IMR-90 (cell line): ENCODE measurements at regions not wholly inside any gene's neighbourhood (a gene's known extent, or its start where the extent isn't known, plus 50 kb on each side); places are given as distances from the start of the nearest gene placed in this dataset.

Experiments
- ATAC-seq: fragments of 200-7000 bp; cut with Tn5 transposase; 2 replicates; pipeline ENCODE4 v1.9.1; 2020; ENCODE audit warnings: low read depth, mild to moderate bottlenecking, moderate library complexity
- BruUV-seq: library from RNA; stranded (reverse); fragments of 400-500 nt; replicated peaks from 2 replicates; lab custom pipeline; 2021; lab: Mats Ljungman, UMichigan
- CTCF ChIA-PET: fragments of 300-600 bp; formaldehyde crosslinking; extraction: SDS; loops from one replicate; lab custom pipeline; 2021; ENCODE audit warnings: antibody characterized with exemption; lab: Yijun Ruan, JAX
- POLR2A ChIA-PET: fragments of 300-600 bp; sonication (Branson Sonifier 250); formaldehyde crosslinking; loops from one replicate; lab custom pipeline; 2022; ENCODE audit warnings: antibody characterized with exemption; ENCODE audit not compliant: unreplicated experiment; lab: Charles Lee
- DNase-seq: peaks from one replicate; pipeline ENCODE4 v3.0.0; 2013
- H2AFZ ChIP-seq: replicated peaks from 2 replicates; pipeline ENCODE3; 2013; ENCODE audit warnings: low read length, mild to moderate bottlenecking; ENCODE audit not compliant: poor library complexity
- H2AK5ac ChIP-seq: 2 replicates; pipeline ENCODE4 v1.6.1; 2013; ENCODE audit warnings: low read depth, low read length, inconsistent platforms
- H2AK9ac ChIP-seq: replicated peaks from 2 replicates; pipeline ENCODE3; 2013; ENCODE audit warnings: mild to moderate bottlenecking, low read depth, low read length, moderate library complexity; ENCODE audit not compliant: poor library complexity
- H2BK120ac ChIP-seq: 2 replicates; pipeline ENCODE4 v1.6.1; 2013; ENCODE audit warnings: low read depth, low read length, inconsistent platforms
- H2BK15ac ChIP-seq: 3 replicates; pipeline ENCODE4 v1.6.1; 2013; ENCODE audit warnings: low read depth, low read length, inconsistent platforms
- H2BK20ac ChIP-seq: 2 replicates; pipeline ENCODE4 v1.6.1; 2013; ENCODE audit warnings: low read depth, mild to moderate bottlenecking, inconsistent platforms, low read length, moderate library complexity
- H2BK5ac ChIP-seq: 2 replicates; pipeline ENCODE4 v1.6.1; 2013; ENCODE audit warnings: mild to moderate bottlenecking, low read depth, low read length, inconsistent platforms; ENCODE audit not compliant: poor library complexity, severe bottlenecking
- H3K14ac ChIP-seq: replicated peaks from 2 replicates; pipeline ENCODE4 v1.6.1; 2013; ENCODE audit warnings: low read depth, low read length, inconsistent platforms
- H3K18ac ChIP-seq: 2 replicates; pipeline ENCODE4 v1.6.1; 2013; ENCODE audit warnings: low read depth, low read length, control low read depth
- H3K23ac ChIP-seq: 2 replicates; pipeline ENCODE4 v1.6.1; 2013; ENCODE audit warnings: low read depth, low read length, inconsistent platforms
- H3K27ac ChIP-seq: 2 replicates; pipeline ENCODE4 v1.5.1; 2013; ENCODE audit warnings: mild to moderate bottlenecking, control low read depth, low read length; ENCODE audit not compliant: insufficient read depth
- H3K27me3 ChIP-seq: 2 replicates; pipeline ENCODE4 v1.6.1; 2013; ENCODE audit warnings: low read length; ENCODE audit not compliant: control insufficient read depth, insufficient read depth
- H3K36me3 ChIP-seq: 2 replicates; pipeline ENCODE4 v1.6.1; 2013; ENCODE audit warnings: low read length, mixed read lengths; ENCODE audit not compliant: control insufficient read depth, insufficient read depth
- H3K4ac ChIP-seq: 2 replicates; pipeline ENCODE4 v1.6.1; 2013; ENCODE audit warnings: low read depth, low read length, inconsistent platforms
- H3K4me1 ChIP-seq: 2 replicates; pipeline ENCODE4 v1.6.1; 2013; ENCODE audit warnings: low read length, mixed read lengths; ENCODE audit not compliant: control insufficient read depth, insufficient read depth
- H3K4me2 ChIP-seq: 2 replicates; pipeline ENCODE4 v1.6.1; 2013; ENCODE audit warnings: low read depth, mild to moderate bottlenecking, control low read depth, low read length, moderate library complexity
- H3K4me3 ChIP-seq: 2 replicates; pipeline ENCODE4 v1.5.1; 2013; ENCODE audit warnings: low read depth, mild to moderate bottlenecking, control low read depth, low read length, moderate library complexity; ENCODE audit not compliant: insufficient read depth
- H3K56ac ChIP-seq: 2 replicates; pipeline ENCODE4 v1.6.1; 2013; ENCODE audit warnings: low read length, inconsistent platforms; ENCODE audit not compliant: insufficient read depth; ENCODE audit errors: extremely low read depth
- H3K79me1 ChIP-seq, 2 experiments: 2 replicates each; pipeline ENCODE4 v1.6.1; 2013; ENCODE audit warnings: low read length in 2 of 2, inconsistent platforms in 1 of 2, low read depth in 1 of 2
- H3K9ac ChIP-seq: 2 replicates; pipeline ENCODE4 v1.6.1; 2013; ENCODE audit warnings: low read depth, low read length, control low read depth
- H3K9me1 ChIP-seq: 2 replicates; pipeline ENCODE4 v1.6.1; 2013; ENCODE audit warnings: low read length, inconsistent platforms; ENCODE audit not compliant: insufficient read depth
- H3K9me3 ChIP-seq: 2 replicates; pipeline ENCODE4 v1.6.1; 2013; ENCODE audit warnings: low read length; ENCODE audit not compliant: control insufficient read depth, insufficient read depth
- H4K20me1 ChIP-seq: 2 replicates; pipeline ENCODE4 v1.6.1; 2013; ENCODE audit warnings: low read length, inconsistent platforms; ENCODE audit not compliant: insufficient read depth
- H4K5ac ChIP-seq: 2 replicates; pipeline ENCODE4 v1.6.1; 2013; ENCODE audit warnings: mild to moderate bottlenecking, low read depth, low read length, control low read depth
- H4K8ac ChIP-seq, 2 experiments: 2 replicates each; pipeline ENCODE4 v1.6.1; 2013; ENCODE audit warnings: low read depth in 2 of 2, low read length in 2 of 2, control low read depth in 1 of 2, inconsistent platforms in 1 of 2
- H4K91ac ChIP-seq: 2 replicates; pipeline ENCODE4 v1.6.1; 2013; ENCODE audit warnings: low read depth, low read length, inconsistent platforms; ENCODE audit not compliant: insufficient read depth
- BHLHE40 ChIP-seq: fragments of 150-350 bp; IDR thresholded peaks from 2 replicates; pipeline ENCODE4 v1.6.1; 2016; ENCODE audit warnings: mild to moderate bottlenecking, low read depth, low read length
- CEBPB ChIP-seq: IDR thresholded peaks from 2 replicates; pipeline ENCODE4 v1.6.1; 2012; ENCODE audit warnings: low read depth, low read length, improper control_type of control experiment
- CHD1 ChIP-seq: IDR thresholded peaks from 2 replicates; pipeline ENCODE4 v1.6.1; 2012; ENCODE audit warnings: low read depth, low read length, improper control_type of control experiment
- ELK1 ChIP-seq: fragments of 150-350 bp; IDR thresholded peaks from 2 replicates; pipeline ENCODE4 v1.6.1; 2016; ENCODE audit warnings: low read depth, mild to moderate bottlenecking, low read length, moderate library complexity, borderline replicate concordance
- FOS ChIP-seq: fragments of 150-350 bp; IDR thresholded peaks from 2 replicates; pipeline ENCODE4 v1.6.1; 2016; ENCODE audit warnings: low read depth, low read length
- MAFK ChIP-seq: IDR thresholded peaks from 2 replicates; pipeline ENCODE4 v1.6.1; 2012; ENCODE audit warnings: low read depth, low read length, improper control_type of control experiment
- MAZ ChIP-seq: IDR thresholded peaks from 2 replicates; pipeline ENCODE4 v1.6.1; 2012; ENCODE audit warnings: low read depth, mild to moderate bottlenecking, low read length, improper control_type of control experiment, moderate library complexity, borderline replicate concordance
- RAD21 ChIP-seq: IDR thresholded peaks from 2 replicates; pipeline ENCODE4 v1.6.1; 2012; ENCODE audit warnings: low read length, improper control_type of control experiment
- RCOR1 ChIP-seq: IDR thresholded peaks from 2 replicates; pipeline ENCODE4 v1.6.1; 2012; ENCODE audit warnings: mild to moderate bottlenecking, low read length, improper control_type of control experiment; ENCODE audit not compliant: insufficient replicate concordance
- RFX5 ChIP-seq: IDR thresholded peaks from 2 replicates; pipeline ENCODE4 v1.8.0; 2012; ENCODE audit warnings: low read depth, mild to moderate bottlenecking, low read length, moderate library complexity
- SMC3 ChIP-seq: fragments of 150-350 bp; IDR thresholded peaks from 2 replicates; pipeline ENCODE4 v1.6.1; 2016; ENCODE audit warnings: low read depth, mild to moderate bottlenecking, antibody characterized with exemption, low read length, moderate library complexity
- WGBS, 2 experiments: methylation state at CpG; one replicate each; pipeline versions ENCODE4 v1.1.5 to v1.1.7; 2013; ENCODE audit warnings: missing lambda C conversion rate in 2 of 2; ENCODE audit not compliant: insufficient read length in 1 of 2; ENCODE audit errors: extremely low coverage in 2 of 2; 5-methylcytosine and 5-hydroxymethylcytosine counted together
- dilution Hi-C: fragments of 300-500 bp; cut with HindIII; formaldehyde crosslinking; loops from one replicate; pipeline ENCODE4 v1.14.3; 2018; ENCODE audit warnings: low sequenced_read_pairs; ENCODE audit not compliant: unreplicated experiment
- in situ Hi-C: fragments of 300-500 bp; cut with MboI; formaldehyde crosslinking; loops from 3 replicates; pipeline ENCODE4 v1.14.3; 2019; ENCODE audit warnings: low sequenced_read_pairs, inconsistent platforms, mixed read lengths
- intact Hi-C: fragments of 100-400 bp; cut with micrococcal nuclease; formaldehyde crosslinking; loops from 2 replicates; pipeline ENCODE4 v1.10.0; 2022
- TF ChIP-seq, protein P1 (sequence below): fragments of 150-350 bp; IDR thresholded peaks from 2 replicates; pipeline ENCODE4 v1.6.1; 2017; ENCODE audit warnings: mild to moderate bottlenecking, antibody characterized with exemption, low read length, low read depth

GRCh38 chr13:40252676-40253075 lies 413.8 kb downstream of the FOXO1 start:
- in situ Hi-C loops: no loop called here
- no TSS peak for BruUV-seq
- POLR2A ChIA-PET: no interaction called here

More at GRCh38 chr13:40252676-40253075, 413.8 kb downstream of the FOXO1 start:
- H3K23ac ChIP-seq: no peak overlapping the region
- H4K20me1 ChIP-seq: no peaks in the 10 kb centered on the region
- no peak for DNase-seq
- H2BK120ac ChIP-seq: no peak overlapping the region
- H4K91ac ChIP-seq: no peak overlapping the region
- TF ChIP-seq FOS (no peak), RFX5 (no peak), CHD1 (no peak), BHLHE40 (no peak), CEBPB (no peak), ELK1 (no peak), MAFK (no peak), RCOR1 (no peak), SMC3 (no peak), RAD21 (no peak), MAZ (no peak)
- TF ChIP-seq, protein P1, sequence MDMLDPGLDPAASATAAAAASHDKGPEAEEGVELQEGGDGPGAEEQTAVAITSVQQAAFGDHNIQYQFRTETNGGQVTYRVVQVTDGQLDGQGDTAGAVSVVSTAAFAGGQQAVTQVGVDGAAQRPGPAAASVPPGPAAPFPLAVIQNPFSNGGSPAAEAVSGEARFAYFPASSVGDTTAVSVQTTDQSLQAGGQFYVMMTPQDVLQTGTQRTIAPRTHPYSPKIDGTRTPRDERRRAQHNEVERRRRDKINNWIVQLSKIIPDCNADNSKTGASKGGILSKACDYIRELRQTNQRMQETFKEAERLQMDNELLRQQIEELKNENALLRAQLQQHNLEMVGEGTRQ: no peak
- H2BK5ac ChIP-seq: no peak overlapping the region
- no peak overlapping the region for H4K5ac ChIP-seq
- H3K4me2 ChIP-seq: no peak overlapping the region
- H3K14ac ChIP-seq: no peak overlapping the region
- H2AK9ac ChIP-seq: no peak overlapping the region
- no peak overlapping the region for H2BK15ac ChIP-seq
- WGBS, 2 experiments: no CpG with 5 or more reads among the region's 3 CpGs
- no peaks in the 10 kb centered on the region for H3K27me3 ChIP-seq
- no peak overlapping the region for H3K27ac ChIP-seq
- CTCF ChIA-PET: interaction anchor here (0.6 kb wide), 1 partner anchor 290 kb away, joined by 3 read pairs; no protein-coding TSS in a partner anchor
- no peak overlapping the region for H2AFZ ChIP-seq
- no peak overlapping the region for H2AK5ac ChIP-seq
- H3K79me1 ChIP-seq: no peaks in the 10 kb centered on the region
- no peaks in the 10 kb centered on the region for H3K9me1 ChIP-seq
- H3K9ac ChIP-seq: no peak overlapping the region
- no peaks in the 10 kb centered on the region for H3K4me1 ChIP-seq
- dilution Hi-C loops: no loop called here
- H3K36me3 ChIP-seq: no peaks in the 10 kb centered on the region
- no peak overlapping the region for H3K4ac ChIP-seq
- no peak overlapping the region for H2BK20ac ChIP-seq
- no peak overlapping the region for H3K56ac ChIP-seq
- no peaks in the 10 kb centered on the region for H3K9me3 ChIP-seq
- ATAC-seq: no peak
- H4K8ac ChIP-seq: no peak overlapping the region
- H3K18ac ChIP-seq: no peak overlapping the region
- intact Hi-C loops: no loop called here
- H3K4me3 ChIP-seq: no peak overlapping the region
